Heart left ventricle (tissue), 16 donors: ENCODE measurements at regions not wholly inside any gene's neighbourhood (a gene's known extent, or its start where the extent isn't known, plus 50 kb on each side); places are given as distances from the start of the nearest gene placed in this dataset.

ENCODE experiments used
- ATAC-seq, 4 donors: fragments of 200-7000 bp; cut with Tn5 transposase; one replicate each; pipeline ENCODE4 v1.9.1; 2020 to 2022; ENCODE audit warnings: moderate library complexity in 4 of 4, mild to moderate bottlenecking in 3 of 4, moderate number of reproducible peaks in 1 of 4
- DNase-seq, 5 donors: peaks; one replicate each; pipeline ENCODE4 v3.0.0-alpha.2; 2020
- H3K27ac ChIP-seq, 12 donors: fragments of 200-600 bp; sonication (generic) in 4 of 12; one replicate each; pipeline versions ENCODE4 v1.5.0 to v1.8.0; 2016 to 2022; ENCODE audit warnings: mild to moderate bottlenecking in 2 of 12
- H3K27me3 ChIP-seq, 9 donors: fragments of 200-600 bp; sonication (generic) in 2 of 9; one replicate each; pipeline versions ENCODE4 v1.5.1 to v1.8.0; 2016 to 2022; ENCODE audit warnings: mild to moderate bottlenecking in 3 of 9
- H3K36me3 ChIP-seq, 9 donors: fragments of 200-600 bp; sonication (generic) in 2 of 9; one replicate each; pipeline versions ENCODE4 v1.5.0 to v1.8.0; 2018 to 2022; ENCODE audit warnings: mild to moderate bottlenecking in 2 of 9
- H3K4me1 ChIP-seq, 12 donors: fragments of 200-600 bp; sonication (generic) in 4 of 12; one replicate each; pipeline versions ENCODE4 v1.5.0 to v1.8.0; 2016 to 2022; ENCODE audit warnings: mild to moderate bottlenecking in 3 of 12
- H3K4me3 ChIP-seq, 12 donors: fragments of 200-600 bp; sonication (generic) in 4 of 12; one replicate each; pipeline versions ENCODE4 v1.5.0 to v1.8.0; 2017 to 2022; ENCODE audit warnings: mild to moderate bottlenecking in 9 of 12, moderate library complexity in 4 of 12
- H3K9me3 ChIP-seq, 12 donors: fragments of 200-600 bp; sonication (generic) in 4 of 12; one replicate each; pipeline versions ENCODE4 v1.5.0 to v1.8.0; 2016 to 2022; ENCODE audit warnings: mild to moderate bottlenecking in 1 of 12
- CTCF ChIP-seq, 12 donors: fragments of 200-600 bp; sonication (generic) in 4 of 12; IDR thresholded peaks; one replicate each; pipeline versions ENCODE4 v1.5.0 to v1.8.0; 2018 to 2022; ENCODE audit warnings: antibody characterized with exemption in 12 of 12, mild to moderate bottlenecking in 5 of 12
- POLR2A ChIP-seq, 2 donors: fragments of 450-650 bp; IDR thresholded peaks; one replicate each; pipeline ENCODE4 v1.6.1; 2017; ENCODE audit warnings: antibody characterized with exemption in 2 of 2, mild to moderate bottlenecking in 2 of 2, moderate library complexity in 2 of 2
- WGBS, 4 donors: extraction: QIAGEN DNeasy Blood & Tissue Kit in 2 of 4; methylation state at CpG; one replicate each; pipeline versions ENCODE4 v1.1.5 to v1.1.7; 2013 to 2018; 5-methylcytosine and 5-hydroxymethylcytosine counted together
- intact Hi-C, 10 donors: fragments of 100-400 bp; cut with DNase I; formaldehyde crosslinking; loops; one replicate each; pipeline versions ENCODE4 v1.11.1 to v1.14.2; 2022
- donor health status: ischemic (EF 13 %, LVEDD 7.1; RV severe dilation, severe dysfunction).
- donor health status: healthy with polysubstance abuse.
- donor health status: DM: no; HTN: yes; CAD: no.
- donor health status: DM: no; HTN: no; CAD: no.
- donor health status: ischemic (EF 25% LVEDD 6.9; RV normal size, moderate dysfunction).
- donor health status: ischemic (EF 25% LVEDD 5.7; RV mildly dilated, moderate dysfunction).
- donor health status: healthy.
- donor health status: DM: yes; HTN: yes; CAD: no.
- donor health status: ischemic (EF 35%, LVEDD 5.7; RV mildly dilated, moderate dysfunction).
- donor health status: nonischemic (EF 11% LVEDD 7.7; RV severe dilation, severe dysfunction).
- donor health status: DM: yes; HTN: yes; CAD: no.
- donor health status: PGD.
- donor health status: ischemic (EF 29% LVEDD 5.4; RV normal size, mild dysfunction).
- donor health status: nonischemic (EF 23%, LVEDD 6.1; RV moderate dilation, normal function).

- Histone ChIP-seq H3K27ac (no peak overlapping the region), H3K27me3 (no peaks in the 10 kb centered on the region), H3K9me3 (no peaks in the 10 kb centered on the region), H3K4me3 (no peak overlapping the region), H3K4me1 (no peaks in the 10 kb centered on the region), H3K36me3 (no peaks in the 10 kb centered on the region)
- intact Hi-C loops = no loop called here
- DNase-seq (no peak), ATAC-seq (no peak)
- TF ChIP-seq POLR2A (IDR thresholded peaks at IDR 0.05) = no peak
- no peak for TF ChIP-seq CTCF (IDR thresholded peaks at IDR 0.05)
- 75 to 91% (median 84%) methylated on average over 4 of the region's 4 CpGs for WGBS, 4 donors
These were observed 410.7 kb upstream of the DSEL start for GRCh38 chr18:67926929-67927864.

GRCh38 chr18:67924656-67925055 lies 408.1 kb upstream of the DSEL start:
- ATAC-seq (no peak), DNase-seq (no peak)
- Histone ChIP-seq H3K4me1 (no peaks in the 10 kb centered on the region), H3K9me3 (peaks cover 0 to 5% (median 0%) of the 10 kb centered on the region in 12 donors), H3K4me3 (no peak overlapping the region), H3K27ac (no peak overlapping the region), H3K27me3 (no peaks in the 10 kb centered on the region), H3K36me3 (no peaks in the 10 kb centered on the region)
- no peak for TF ChIP-seq CTCF (IDR thresholded peaks at IDR 0.05)
- no peak for TF ChIP-seq POLR2A (IDR thresholded peaks at IDR 0.05)
- WGBS, 4 donors = 55 to 66% (median 59%) methylated on average over 1 of the region's 1 CpG
- intact Hi-C loops = no loop called here

- no peak for ATAC-seq
- no peak overlapping the region for H3K27ac ChIP-seq
- H3K4me1 ChIP-seq = no peaks in the 10 kb centered on the region
- DNase-seq = no peak
- no peak overlapping the region for H3K4me3 ChIP-seq
- WGBS, 4 donors = 93 to 96% (median 94%) methylated on average over 1 of the region's 1 CpG
- H3K9me3 ChIP-seq = peaks cover 0 to 5% (median 0%) of the 10 kb centered on the region in 12 donors
- no peaks in the 10 kb centered on the region for H3K27me3 ChIP-seq
- intact Hi-C loops = no loop called here
- no peak for TF ChIP-seq POLR2A (IDR thresholded peaks at IDR 0.05)
- no peak for TF ChIP-seq CTCF (IDR thresholded peaks at IDR 0.05)
- H3K36me3 ChIP-seq = no peaks in the 10 kb centered on the region
These were observed 402.8 kb upstream of the DSEL start for GRCh38 chr18:67919316-67919715.

DNA sequence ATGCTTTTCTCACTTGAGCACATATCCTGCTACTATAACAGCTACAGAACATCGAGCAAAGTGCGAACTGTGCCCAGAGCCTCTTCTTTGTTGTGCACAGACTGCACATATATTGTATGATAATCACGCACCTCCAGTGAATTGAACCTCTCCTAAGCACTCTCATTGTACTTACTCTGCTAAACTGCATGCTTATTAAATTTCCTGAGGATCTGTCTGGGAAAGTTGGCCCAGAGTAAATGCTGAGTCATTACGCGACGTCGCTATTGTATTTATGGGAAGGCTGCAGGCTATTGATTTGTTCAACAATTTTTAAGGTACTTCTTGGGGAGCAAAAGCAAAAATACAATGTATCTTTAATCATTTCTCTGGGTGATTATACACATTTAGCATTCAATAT lies 399.6 kb upstream of the DSEL start:
- WGBS, 4 donors = 79 to 91% (median 89%) methylated on average over 7 of the region's 7 CpGs
- intact Hi-C loops = no loop called here
- no peaks in the 10 kb centered on the region for H3K36me3 ChIP-seq
- H3K27ac ChIP-seq = no peak overlapping the region
- DNase-seq (no peak), ATAC-seq (no peak)
- H3K4me1 ChIP-seq = no peaks in the 10 kb centered on the region
- H3K27me3 ChIP-seq = no peaks in the 10 kb centered on the region
- H3K4me3 ChIP-seq = no peak overlapping the region
- TF ChIP-seq CTCF (IDR thresholded peaks at IDR 0.05) (no peak), POLR2A (IDR thresholded peaks at IDR 0.05) (no peak)
- peaks cover 0 to 5% (median 0%) of the 10 kb centered on the region in 12 donors for H3K9me3 ChIP-seq
